ENCODE measurements at regions not wholly inside any gene's neighbourhood (a gene's known extent, or its start where the extent isn't known, plus 50 kb on each side); places are given as distances from the start of the nearest gene placed in this dataset.

- Histone ChIP-seq H3K4me1 (ENCODE audit: insufficient read depth, insufficient read length) (no peaks in the 10 kb centered on the region), H3K27me3 (ENCODE audit: insufficient read depth, insufficient read length) (no peaks in the 10 kb centered on the region), H3K9ac (ENCODE audit: insufficient read length, low read depth) (no peak overlapping the region), H3K36me3 (ENCODE audit: insufficient read depth, insufficient read length, low read length) (no peaks in the 10 kb centered on the region), H3K4me3 (ENCODE audit: insufficient read length, low read depth) (no peak overlapping the region), H3K9me3 (ENCODE audit: insufficient read depth, low read length) (no peaks in the 10 kb centered on the region)
- TF ChIP-seq ZNF274 (IDR thresholded peaks at IDR 0.05; ENCODE audit: low read depth, low read length) = no peak
- TF ChIP-seq SUZ12 (IDR thresholded peaks at IDR 0.05; ENCODE audit: extremely low read depth, insufficient read depth, insufficient read length) = no peak
- no peak for TF ChIP-seq YY1 (IDR thresholded peaks at IDR 0.05; ENCODE audit: insufficient read depth, insufficient read length)
- no peak for DNase-seq (ENCODE audit: low read depth, low spot score)
These were observed 114.4 kb downstream of the ZNF518B start for GRCh38 chr4:10342866-10343265.

DNA sequence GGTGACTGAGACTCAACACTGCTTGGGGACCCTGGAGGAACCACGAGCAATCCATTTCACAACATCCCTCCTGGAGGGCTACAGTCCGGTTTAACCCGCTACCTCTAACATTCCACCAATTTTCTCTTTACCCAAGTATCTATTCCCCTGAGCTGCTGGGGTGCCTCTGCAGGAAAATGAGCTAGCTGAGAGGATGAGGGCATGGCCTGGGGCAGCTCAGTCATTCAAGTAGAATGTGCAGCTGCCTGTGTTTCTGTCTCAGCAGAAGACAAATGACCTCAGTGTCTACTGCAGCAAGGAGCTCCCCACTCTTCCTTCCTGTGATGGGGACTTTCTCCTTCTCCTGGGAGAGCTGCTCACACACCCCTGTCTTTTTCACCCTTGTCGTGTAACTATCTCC, 120.8 kb downstream of the ZNF518B start:
- Histone ChIP-seq H3K4me3 (ENCODE audit: insufficient read length, low read depth) (no peak overlapping the region), H3K9me3 (ENCODE audit: insufficient read depth, low read length) (no peaks in the 10 kb centered on the region), H3K27me3 (ENCODE audit: insufficient read depth, insufficient read length) (no peaks in the 10 kb centered on the region), H3K9ac (ENCODE audit: insufficient read length, low read depth) (no peak overlapping the region), H3K4me1 (ENCODE audit: insufficient read depth, insufficient read length) (no peaks in the 10 kb centered on the region), H3K36me3 (ENCODE audit: insufficient read depth, insufficient read length, low read length) (no peaks in the 10 kb centered on the region)
- TF ChIP-seq ZNF274 (IDR thresholded peaks at IDR 0.05; ENCODE audit: low read depth, low read length) = no peak
- no peak for DNase-seq (ENCODE audit: low read depth, low spot score)

DNA sequence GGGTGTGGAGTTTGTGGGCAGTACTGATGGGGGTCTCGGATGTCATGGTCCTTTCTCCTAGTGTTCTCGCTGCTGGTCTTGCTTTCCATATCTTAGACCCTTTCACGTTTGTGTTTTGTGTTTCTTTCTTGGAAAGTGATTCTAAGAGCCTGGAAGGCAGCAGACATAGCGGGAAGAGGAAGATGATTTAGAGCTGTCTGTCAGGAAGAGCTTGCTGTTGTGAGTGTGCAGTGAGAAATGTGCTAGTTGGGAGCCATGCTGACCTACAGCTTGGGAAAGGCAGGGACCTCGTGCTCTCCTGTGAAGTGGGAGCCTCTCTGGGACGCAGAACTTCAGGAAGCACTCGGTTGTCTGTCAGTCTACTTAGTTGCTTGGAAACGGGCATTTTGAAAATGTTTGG, 122.2 kb downstream of the ZNF518B start:
- DNase-seq (ENCODE audit: low read depth, low spot score) = no peak
- no peak overlapping the region for H3K9ac ChIP-seq (ENCODE audit: insufficient read length, low read depth)
- no peak for TF ChIP-seq YY1 (IDR thresholded peaks at IDR 0.05; ENCODE audit: insufficient read depth, insufficient read length)
- no peak for TF ChIP-seq SUZ12 (IDR thresholded peaks at IDR 0.05; ENCODE audit: extremely low read depth, insufficient read depth, insufficient read length)
- no peak overlapping the region for H3K4me3 ChIP-seq (ENCODE audit: insufficient read length, low read depth)
- no peaks in the 10 kb centered on the region for H3K4me1 ChIP-seq (ENCODE audit: insufficient read depth, insufficient read length)
- no peaks in the 10 kb centered on the region for H3K27me3 ChIP-seq (ENCODE audit: insufficient read depth, insufficient read length)
- no peaks in the 10 kb centered on the region for H3K36me3 ChIP-seq (ENCODE audit: insufficient read depth, insufficient read length, low read length)
- H3K9me3 ChIP-seq (ENCODE audit: insufficient read depth, low read length) = no peaks in the 10 kb centered on the region

DNA sequence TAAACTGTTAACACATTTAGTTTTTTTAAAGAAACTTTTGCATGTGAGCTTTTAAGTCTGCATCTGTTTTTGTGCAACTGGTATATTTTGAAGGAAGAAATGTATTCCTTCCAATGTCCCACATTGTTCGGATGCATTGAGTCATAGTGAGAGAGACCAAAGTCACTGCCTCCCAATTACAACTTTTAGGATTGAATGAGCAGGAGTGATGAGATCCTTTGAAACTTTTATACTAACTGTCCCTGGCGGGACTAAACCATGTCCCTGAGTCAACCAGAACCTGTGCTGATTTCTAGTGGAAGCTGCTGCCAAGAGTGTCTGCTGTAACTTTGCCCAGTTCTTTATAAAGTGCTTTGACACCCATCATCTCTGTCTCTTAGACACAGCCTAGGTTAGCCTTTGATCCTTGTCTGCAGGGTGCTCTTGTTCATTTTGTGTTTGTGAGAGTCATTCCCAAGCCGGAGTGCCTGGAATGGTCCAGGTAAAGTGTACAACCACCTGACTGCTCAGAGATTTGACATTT, 122.7 kb downstream of the ZNF518B start:
- no peak for DNase-seq (ENCODE audit: low read depth, low spot score)
- TF ChIP-seq ZNF274 (IDR thresholded peaks at IDR 0.05; ENCODE audit: low read depth, low read length) (no peak), SUZ12 (IDR thresholded peaks at IDR 0.05; ENCODE audit: extremely low read depth, insufficient read depth, insufficient read length) (no peak), YY1 (IDR thresholded peaks at IDR 0.05; ENCODE audit: insufficient read depth, insufficient read length) (no peak)
- H3K9ac ChIP-seq (ENCODE audit: insufficient read length, low read depth) = no peak overlapping the region
- no peaks in the 10 kb centered on the region for H3K9me3 ChIP-seq (ENCODE audit: insufficient read depth, low read length)
- no peaks in the 10 kb centered on the region for H3K4me1 ChIP-seq (ENCODE audit: insufficient read depth, insufficient read length)
- no peaks in the 10 kb centered on the region for H3K36me3 ChIP-seq (ENCODE audit: insufficient read depth, insufficient read length, low read length)
- H3K27me3 ChIP-seq (ENCODE audit: insufficient read depth, insufficient read length) = no peaks in the 10 kb centered on the region
- H3K4me3 ChIP-seq (ENCODE audit: insufficient read length, low read depth) = no peak overlapping the region

DNA sequence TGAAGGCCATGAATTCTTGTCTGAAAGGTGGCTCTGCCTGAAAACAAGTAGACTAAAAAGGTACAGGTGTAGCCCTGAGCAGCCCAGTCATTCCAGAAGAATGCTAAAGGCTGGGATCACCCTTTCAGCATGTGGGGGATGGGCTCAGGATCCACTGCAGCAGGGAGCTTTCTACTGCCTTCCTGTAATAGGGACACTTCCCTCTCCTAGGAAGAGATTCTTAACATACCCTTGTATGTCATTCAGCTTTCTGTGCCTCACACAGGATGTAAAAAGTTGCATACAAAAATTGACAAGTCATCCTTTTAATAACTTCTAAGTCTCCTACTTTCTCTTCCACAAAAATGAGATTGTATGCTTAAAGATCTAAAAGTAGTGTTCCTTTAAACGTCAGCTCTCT, 123.3 kb downstream of the ZNF518B start:
- peak; percentile 40 for DNase-seq (ENCODE audit: low read depth, low spot score)
- Histone ChIP-seq H3K36me3 (ENCODE audit: insufficient read depth, insufficient read length, low read length) (no peaks in the 10 kb centered on the region), H3K9ac (ENCODE audit: insufficient read length, low read depth) (no peak overlapping the region), H3K4me1 (ENCODE audit: insufficient read depth, insufficient read length) (no peaks in the 10 kb centered on the region), H3K9me3 (ENCODE audit: insufficient read depth, low read length) (no peaks in the 10 kb centered on the region), H3K27me3 (ENCODE audit: insufficient read depth, insufficient read length) (no peaks in the 10 kb centered on the region), H3K4me3 (ENCODE audit: insufficient read length, low read depth) (no peak overlapping the region)
- TF ChIP-seq SUZ12 (IDR thresholded peaks at IDR 0.05; ENCODE audit: extremely low read depth, insufficient read depth, insufficient read length) (no peak), YY1 (IDR thresholded peaks at IDR 0.05; ENCODE audit: insufficient read depth, insufficient read length) (no peak), ZNF274 (IDR thresholded peaks at IDR 0.05; ENCODE audit: low read depth, low read length) (no peak)

DNA sequence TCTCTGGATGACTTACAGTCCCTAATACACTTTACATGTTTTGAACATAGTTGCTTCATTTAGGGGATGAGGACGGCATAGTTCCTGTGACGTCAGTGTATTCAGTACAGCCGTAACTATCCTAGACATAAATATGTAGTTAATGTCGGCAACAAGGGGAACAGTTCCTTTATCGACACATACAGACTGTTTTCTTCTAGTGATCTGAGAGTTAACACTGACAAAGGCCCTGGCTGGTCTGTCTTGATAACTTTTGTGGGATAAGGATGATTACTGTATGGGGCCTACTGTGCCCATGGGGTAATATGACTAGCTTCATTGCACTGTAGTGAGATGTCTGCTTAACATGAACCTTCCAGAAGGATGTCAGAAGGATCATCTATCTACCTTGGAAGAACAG, 131.2 kb downstream of the ZNF518B start:
- H3K4me3 ChIP-seq (ENCODE audit: insufficient read length, low read depth) = no peak overlapping the region
- no peak for DNase-seq (ENCODE audit: low read depth, low spot score)
- no peaks in the 10 kb centered on the region for H3K9me3 ChIP-seq (ENCODE audit: insufficient read depth, low read length)
- no peak for TF ChIP-seq SUZ12 (IDR thresholded peaks at IDR 0.05; ENCODE audit: extremely low read depth, insufficient read depth, insufficient read length)
- TF ChIP-seq ZNF274 (IDR thresholded peaks at IDR 0.05; ENCODE audit: low read depth, low read length) = no peak
- no peak for TF ChIP-seq YY1 (IDR thresholded peaks at IDR 0.05; ENCODE audit: insufficient read depth, insufficient read length)
- H3K9ac ChIP-seq (ENCODE audit: insufficient read length, low read depth) = no peak overlapping the region
- no peaks in the 10 kb centered on the region for H3K36me3 ChIP-seq (ENCODE audit: insufficient read depth, insufficient read length, low read length)
- no peaks in the 10 kb centered on the region for H3K27me3 ChIP-seq (ENCODE audit: insufficient read depth, insufficient read length)
- no peaks in the 10 kb centered on the region for H3K4me1 ChIP-seq (ENCODE audit: insufficient read depth, insufficient read length)

DNA sequence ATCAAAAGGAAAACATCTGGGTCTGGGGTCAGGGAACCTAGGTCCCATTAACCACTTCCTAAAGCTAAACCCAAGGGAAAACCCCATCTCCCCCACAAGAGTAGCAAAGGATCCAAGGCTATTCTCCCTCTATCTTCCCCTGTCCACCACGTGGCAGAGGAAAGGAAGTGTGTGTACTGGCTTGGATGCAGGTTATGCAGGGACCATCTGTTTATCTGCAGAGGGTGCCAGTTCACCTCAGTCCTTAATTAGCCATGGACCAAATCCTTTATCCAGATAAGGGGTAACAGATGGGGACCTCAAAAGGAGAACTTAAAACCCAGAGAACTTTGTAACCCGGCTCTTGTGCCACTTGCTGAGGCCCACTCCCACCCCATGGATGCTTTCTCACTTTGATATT, 135.3 kb downstream of the ZNF518B start:
- H3K27me3 ChIP-seq (ENCODE audit: insufficient read depth, insufficient read length) = no peaks in the 10 kb centered on the region
- DNase-seq (ENCODE audit: low read depth, low spot score) = no peak
- H3K9me3 ChIP-seq (ENCODE audit: insufficient read depth, low read length) = no peaks in the 10 kb centered on the region
- TF ChIP-seq ZNF274 (IDR thresholded peaks at IDR 0.05; ENCODE audit: low read depth, low read length) (no peak), YY1 (IDR thresholded peaks at IDR 0.05; ENCODE audit: insufficient read depth, insufficient read length) (no peak), SUZ12 (IDR thresholded peaks at IDR 0.05; ENCODE audit: extremely low read depth, insufficient read depth, insufficient read length) (no peak)
- no peak overlapping the region for H3K9ac ChIP-seq (ENCODE audit: insufficient read length, low read depth)
- H3K4me1 ChIP-seq (ENCODE audit: insufficient read depth, insufficient read length) = no peaks in the 10 kb centered on the region
- H3K36me3 ChIP-seq (ENCODE audit: insufficient read depth, insufficient read length, low read length) = no peaks in the 10 kb centered on the region
- no peak overlapping the region for H3K4me3 ChIP-seq (ENCODE audit: insufficient read length, low read depth)

DNA sequence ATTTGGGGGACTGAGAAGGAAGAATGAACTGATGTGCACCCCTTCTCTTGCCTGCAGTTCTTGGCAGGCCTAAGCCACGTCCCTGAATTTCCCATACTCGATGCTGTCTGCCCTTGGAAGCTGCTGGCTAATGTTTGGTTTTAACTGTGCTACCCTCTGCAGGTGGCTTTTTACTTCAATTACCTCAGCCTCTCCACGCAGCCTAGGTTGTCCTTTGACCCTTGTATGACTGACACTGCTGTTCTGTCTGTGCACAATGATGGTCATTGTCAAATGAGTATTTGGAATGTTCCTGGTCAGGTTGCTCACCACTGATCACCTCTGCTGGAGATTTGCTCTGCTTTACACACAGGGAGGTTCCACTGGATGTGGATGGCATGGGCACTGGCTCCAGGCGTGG, 137.1 kb downstream of the ZNF518B start:
- no peaks in the 10 kb centered on the region for H3K36me3 ChIP-seq (ENCODE audit: insufficient read depth, insufficient read length, low read length)
- no peak overlapping the region for H3K9ac ChIP-seq (ENCODE audit: insufficient read length, low read depth)
- TF ChIP-seq YY1 (IDR thresholded peaks at IDR 0.05; ENCODE audit: insufficient read depth, insufficient read length) (no peak), ZNF274 (IDR thresholded peaks at IDR 0.05; ENCODE audit: low read depth, low read length) (no peak), SUZ12 (IDR thresholded peaks at IDR 0.05; ENCODE audit: extremely low read depth, insufficient read depth, insufficient read length) (no peak)
- no peak for DNase-seq (ENCODE audit: low read depth, low spot score)
- H3K27me3 ChIP-seq (ENCODE audit: insufficient read depth, insufficient read length) = no peaks in the 10 kb centered on the region
- no peaks in the 10 kb centered on the region for H3K9me3 ChIP-seq (ENCODE audit: insufficient read depth, low read length)
- no peaks in the 10 kb centered on the region for H3K4me1 ChIP-seq (ENCODE audit: insufficient read depth, insufficient read length)
- H3K4me3 ChIP-seq (ENCODE audit: insufficient read length, low read depth) = no peak overlapping the region

All from NT2/D1 (cell line).